HCT116 (cell line): ENCODE measurements at regions not wholly inside any gene's neighbourhood (a gene's known extent, or its start where the extent isn't known, plus 50 kb on each side); places are given as distances from the start of the nearest gene placed in this dataset.

ENCODE experiments used
- ATAC-seq: fragments of 200-7000 bp; cut with Tn5 transposase; 2 replicates; pipeline ENCODE4 v1.9.1; 2020; ENCODE audit warnings: mild to moderate bottlenecking, moderate library complexity
- BruUV-seq: library from RNA; stranded (reverse); fragments of 400-500 nt; replicated peaks from 2 replicates; lab custom pipeline; 2021; lab: Mats Ljungman, UMichigan
- CTCF ChIA-PET: fragments of 300-600 bp; sonication (Branson Sonifier 250); formaldehyde crosslinking; loops from one replicate; lab custom pipeline; 2021; ENCODE audit warnings: antibody characterized with exemption; lab: Charles Lee
- POLR2A ChIA-PET: fragments of 300-600, 350-600 bp; sonication (Branson Sonifier 250); formaldehyde crosslinking; loops from one replicate; lab custom pipeline; 2021; ENCODE audit warnings: antibody characterized with exemption; lab: Charles Lee
- RAD21 ChIA-PET, 2 experiments: fragments of 300-600 bp; sonication (Branson Sonifier 250); formaldehyde crosslinking; loops; one replicate each; lab custom pipeline; 2023; ENCODE audit warnings: low total read pairs in 2 of 2; ENCODE audit not compliant: uncharacterized antibody in 2 of 2, unreplicated experiment in 2 of 2, low non-redundant PET in 1 of 2; lab: Charles Lee
- DNase-seq: peaks from one replicate; pipeline ENCODE4 v3.0.0-alpha.2; 2010; ENCODE audit warnings: low read depth, low spot score
- H2AFZ ChIP-seq: fragments of 200-600 bp; shearing (Covaris generic), sonication (generic); 2 replicates; pipeline ENCODE4 v1.6.1; 2017; ENCODE audit warnings: low read depth, mixed run types, mixed read lengths, antibody characterized with exemption, low read length; ENCODE audit not compliant: poor library complexity, severe bottlenecking
- H3K27ac ChIP-seq: 2 replicates; pipeline ENCODE4 v1.5.1; 2012; ENCODE audit warnings: low read depth, low read length
- H3K27me3 ChIP-seq: fragments of 200-600 bp; sonication (generic); 2 replicates; pipeline ENCODE4 v1.6.1; 2016; ENCODE audit warnings: mixed run types, low read length, mixed read lengths; ENCODE audit not compliant: insufficient read depth
- H3K36me3 ChIP-seq, 2 experiments: fragments of 200-500 bp in 1 of 2; fragments of 200-600 bp in 1 of 2; sonication (Bioruptor generic) in 1 of 2; sonication (generic) in 1 of 2; 2 replicates each; pipeline versions ENCODE4 v1.5.1 to v1.6.1; 2014 to 2016; ENCODE audit warnings: low read length in 2 of 2, inconsistent platforms in 1 of 2, mixed read lengths in 1 of 2, mixed run types in 1 of 2; ENCODE audit not compliant: insufficient read depth in 2 of 2, control insufficient read depth in 1 of 2
- H3K4me1 ChIP-seq, 2 experiments: fragments of 200-600 bp in 1 of 2; sonication (generic) in 1 of 2; 2 replicates each; pipeline versions ENCODE4 v1.5.1 to v1.6.1; 2012 to 2017; ENCODE audit warnings: low read length in 2 of 2, inconsistent platforms in 1 of 2, mild to moderate bottlenecking in 1 of 2, mixed read lengths in 1 of 2, mixed run types in 1 of 2, moderate library complexity in 1 of 2; ENCODE audit not compliant: insufficient read depth in 2 of 2, control insufficient read depth in 1 of 2
- H3K4me2 ChIP-seq: fragments of 200-600 bp; sonication (generic); 2 replicates; pipeline ENCODE4 v1.6.1; 2017; ENCODE audit warnings: mixed run types, low read length, mixed read lengths
- H3K4me3 ChIP-seq, 2 experiments: fragments of 200-600 bp in 1 of 2; sonication (generic) in 1 of 2; replicated peaks in 1 of 2; 2 replicates each; pipeline ENCODE4 v1.5.1; 2011 to 2016; ENCODE audit warnings: low read length in 2 of 2, control low read depth in 1 of 2, low read depth in 1 of 2, mild to moderate bottlenecking in 1 of 2, mixed read lengths in 1 of 2, mixed run types in 1 of 2
- H3K79me2 ChIP-seq: fragments of 200-600 bp; sonication (generic); 2 replicates; pipeline ENCODE4 v1.6.1; 2017; ENCODE audit warnings: mild to moderate bottlenecking, mixed run types, low read length, moderate library complexity, mixed read lengths; ENCODE audit not compliant: insufficient read depth
- H3K9ac ChIP-seq: fragments of 200-600 bp; sonication (generic); 2 replicates; pipeline ENCODE4 v1.6.1; 2016; ENCODE audit warnings: low read length, mixed read lengths
- H3K9me2 ChIP-seq: fragments of 200-600 bp; sonication (generic), shearing (Covaris generic); 2 replicates; pipeline ENCODE4 v1.6.1; 2017; ENCODE audit warnings: mixed run types, mild to moderate bottlenecking, moderate library complexity; ENCODE audit not compliant: insufficient read depth
- H3K9me3 ChIP-seq, 2 experiments: fragments of 200-500 bp in 1 of 2; fragments of 200-600 bp in 1 of 2; sonication (Bioruptor generic) in 1 of 2; sonication (generic) in 1 of 2; 2 replicates each; pipeline ENCODE4 v1.6.1; 2014 to 2017; ENCODE audit warnings: low read length in 2 of 2, mixed read lengths in 2 of 2, inconsistent platforms in 1 of 2, low read depth in 1 of 2, mild to moderate bottlenecking in 1 of 2, mixed run types in 1 of 2, moderate library complexity in 1 of 2; ENCODE audit not compliant: control insufficient read depth in 1 of 2, insufficient read depth in 1 of 2
- H4K20me1 ChIP-seq: fragments of 200-600 bp; sonication (generic), shearing (Covaris generic); 2 replicates; pipeline ENCODE4 v1.6.1; 2017; ENCODE audit warnings: mixed run types, mild to moderate bottlenecking, moderate library complexity; ENCODE audit not compliant: insufficient read depth
- ATF3 ChIP-seq: IDR thresholded peaks from 2 replicates; pipeline ENCODE4 v1.6.1; 2012
- CEBPB ChIP-seq: IDR thresholded peaks from 2 replicates; pipeline ENCODE4 v1.6.1; 2012; ENCODE audit warnings: low read depth
- EZH2phosphoT487 ChIP-seq: fragments of 200-600 bp; IDR thresholded peaks from 2 replicates; pipeline ENCODE4 v1.6.1; 2018; ENCODE audit warnings: antibody characterized with exemption, borderline replicate concordance
- FOSL1 ChIP-seq: IDR thresholded peaks from 2 replicates; pipeline ENCODE4 v1.6.1; 2012; ENCODE audit warnings: low read depth
- JUND ChIP-seq: IDR thresholded peaks from 2 replicates; pipeline ENCODE4 v1.6.1; 2012
- SP1 ChIP-seq: IDR thresholded peaks from 2 replicates; pipeline ENCODE4 v1.6.1; 2012; ENCODE audit warnings: low read depth
- ZBTB33 ChIP-seq: IDR thresholded peaks from 2 replicates; pipeline ENCODE4 v1.6.1; 2011; ENCODE audit warnings: mild to moderate bottlenecking, low read length, moderate library complexity; ENCODE audit not compliant: insufficient replicate concordance; ENCODE audit errors: extremely low read depth
- intact Hi-C: fragments of 100-400 bp; cut with micrococcal nuclease; formaldehyde crosslinking; loops from 2 replicates; pipeline ENCODE4 v1.10.0; 2022
- TF ChIP-seq, protein P1 (sequence below), 3 experiments: fragments of 200-600 bp in 1 of 3; sonication (generic) in 1 of 3; IDR thresholded peaks in 2 of 3; conservative IDR thresholded peaks in 1 of 3; 2 replicates each; pipeline ENCODE4 v1.5.1; 2012 to 2017; ENCODE audit warnings: low read depth in 2 of 3, low read length in 2 of 3, antibody characterized with exemption in 1 of 3, borderline replicate concordance in 1 of 3, control low read depth in 1 of 3, mild to moderate bottlenecking in 1 of 3, mixed read lengths in 1 of 3, mixed run types in 1 of 3, moderate library complexity in 1 of 3; ENCODE audit not compliant: insufficient read depth in 1 of 3

DNA sequence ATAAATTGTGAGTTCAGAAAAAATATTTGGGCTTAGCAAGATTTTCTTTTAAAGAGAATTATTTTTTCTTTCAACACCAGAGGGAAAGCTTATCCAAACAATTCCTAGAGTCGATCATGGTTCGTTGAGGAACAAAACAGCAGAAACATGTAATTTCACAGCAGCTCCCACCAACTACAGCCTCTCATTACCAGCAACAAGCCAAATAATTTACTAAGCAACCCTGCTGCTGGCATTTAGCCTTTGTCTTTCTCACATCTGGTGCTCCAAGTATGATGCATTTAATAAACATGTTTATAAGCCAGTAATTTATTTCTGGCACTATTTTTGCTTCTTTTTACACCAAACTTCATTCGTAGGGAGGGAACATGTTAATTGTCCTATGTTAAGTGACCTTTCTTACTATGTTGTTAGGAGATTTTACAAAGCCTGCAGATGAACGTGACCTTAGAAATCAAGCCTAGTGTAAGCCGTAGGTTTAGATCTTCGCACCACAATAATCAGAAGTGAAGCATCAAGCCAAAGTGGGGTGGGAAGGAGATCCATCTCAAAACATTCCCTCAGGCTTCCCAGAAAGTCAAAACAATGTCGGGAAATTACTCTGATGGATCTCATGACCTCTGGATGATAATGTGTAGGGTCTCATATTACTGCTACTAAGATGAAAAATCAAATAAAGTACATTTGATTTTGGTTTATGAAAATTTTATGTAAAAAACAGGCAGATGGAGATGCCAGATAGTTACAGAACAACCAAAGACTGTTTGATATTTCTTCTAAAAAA lies 128.4 kb downstream of the RPAP3 start:
- Histone ChIP-seq H3K79me2 (no peaks in the 10 kb centered on the region), H3K4me2 (no peak overlapping the region), H3K36me3 (no peaks in the 10 kb centered on the region), H3K9me2 (no peaks in the 10 kb centered on the region), H3K9me3 (no peaks in the 10 kb centered on the region), H2AFZ (no peak overlapping the region), H4K20me1 (no peaks in the 10 kb centered on the region), H3K27me3 (no peaks in the 10 kb centered on the region), H3K9ac (no peak overlapping the region), H3K4me1 (no peaks in the 10 kb centered on the region), H3K4me3 (no peak overlapping the region), H3K27ac (no peak overlapping the region)
- ATAC-seq = no peak
- ChIA-PET RAD21 (no interaction called here), CTCF (no interaction called here), POLR2A (no interaction called here)
- DNase-seq = no peak
- intact Hi-C loops = no loop called here
- BruUV-seq = no TSS peak
- TF ChIP-seq JUND (no peak), ATF3 (no peak), ZBTB33 (no peak), CEBPB (no peak), FOSL1 (no peak), EZH2phosphoT487 (no peak), SP1 (no peak)
- TF ChIP-seq, protein P1, sequence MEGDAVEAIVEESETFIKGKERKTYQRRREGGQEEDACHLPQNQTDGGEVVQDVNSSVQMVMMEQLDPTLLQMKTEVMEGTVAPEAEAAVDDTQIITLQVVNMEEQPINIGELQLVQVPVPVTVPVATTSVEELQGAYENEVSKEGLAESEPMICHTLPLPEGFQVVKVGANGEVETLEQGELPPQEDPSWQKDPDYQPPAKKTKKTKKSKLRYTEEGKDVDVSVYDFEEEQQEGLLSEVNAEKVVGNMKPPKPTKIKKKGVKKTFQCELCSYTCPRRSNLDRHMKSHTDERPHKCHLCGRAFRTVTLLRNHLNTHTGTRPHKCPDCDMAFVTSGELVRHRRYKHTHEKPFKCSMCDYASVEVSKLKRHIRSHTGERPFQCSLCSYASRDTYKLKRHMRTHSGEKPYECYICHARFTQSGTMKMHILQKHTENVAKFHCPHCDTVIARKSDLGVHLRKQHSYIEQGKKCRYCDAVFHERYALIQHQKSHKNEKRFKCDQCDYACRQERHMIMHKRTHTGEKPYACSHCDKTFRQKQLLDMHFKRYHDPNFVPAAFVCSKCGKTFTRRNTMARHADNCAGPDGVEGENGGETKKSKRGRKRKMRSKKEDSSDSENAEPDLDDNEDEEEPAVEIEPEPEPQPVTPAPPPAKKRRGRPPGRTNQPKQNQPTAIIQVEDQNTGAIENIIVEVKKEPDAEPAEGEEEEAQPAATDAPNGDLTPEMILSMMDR (IDR thresholded peaks at IDR 0.05 in 2 of 3, conservative IDR thresholded peaks at IDR 0.05 in 1 of 3; ENCODE audit: borderline replicate concordance in 1 of 3, insufficient read depth in 1 of 3, low read depth in 2 of 3, low read length in 2 of 3) = no peak
